IPS-18a (cell line): ENCODE measurements at regions not wholly inside any gene's neighbourhood (a gene's known extent, or its start where the extent isn't known, plus 50 kb on each side); places are given as distances from the start of the nearest gene placed in this dataset.
"Not testable (repeated sequence)": the region's sequence is repeated elsewhere in the genome, so short reads cannot be mapped to it uniquely, and the experiment has no call there.

Experiments used
- H3K27ac ChIP-seq: one replicate; pipeline ENCODE4 v1.5.1; 2013; ENCODE audit warnings: low read length
- H3K27me3 ChIP-seq: one replicate; pipeline ENCODE4 v1.6.1; 2013; ENCODE audit warnings: mild to moderate bottlenecking, low read length; ENCODE audit not compliant: control insufficient read depth, insufficient read depth
- H3K36me3 ChIP-seq: one replicate; pipeline ENCODE4 v1.6.1; 2013; ENCODE audit warnings: low read depth, low read length; ENCODE audit not compliant: control insufficient read depth
- H3K4me1 ChIP-seq: one replicate; pipeline ENCODE4 v1.6.1; 2013; ENCODE audit warnings: low read depth, low read length; ENCODE audit not compliant: control insufficient read depth
- H3K4me3 ChIP-seq: one replicate; pipeline ENCODE4 v1.5.1; 2013; ENCODE audit warnings: low read length
- H3K9ac ChIP-seq: one replicate; pipeline ENCODE4 v1.6.1; 2013; ENCODE audit warnings: mild to moderate bottlenecking, low read length, moderate library complexity
- H3K9me3 ChIP-seq: one replicate; pipeline ENCODE4 v1.6.1; 2013; ENCODE audit warnings: low read depth, low read length; ENCODE audit not compliant: control insufficient read depth

DNA sequence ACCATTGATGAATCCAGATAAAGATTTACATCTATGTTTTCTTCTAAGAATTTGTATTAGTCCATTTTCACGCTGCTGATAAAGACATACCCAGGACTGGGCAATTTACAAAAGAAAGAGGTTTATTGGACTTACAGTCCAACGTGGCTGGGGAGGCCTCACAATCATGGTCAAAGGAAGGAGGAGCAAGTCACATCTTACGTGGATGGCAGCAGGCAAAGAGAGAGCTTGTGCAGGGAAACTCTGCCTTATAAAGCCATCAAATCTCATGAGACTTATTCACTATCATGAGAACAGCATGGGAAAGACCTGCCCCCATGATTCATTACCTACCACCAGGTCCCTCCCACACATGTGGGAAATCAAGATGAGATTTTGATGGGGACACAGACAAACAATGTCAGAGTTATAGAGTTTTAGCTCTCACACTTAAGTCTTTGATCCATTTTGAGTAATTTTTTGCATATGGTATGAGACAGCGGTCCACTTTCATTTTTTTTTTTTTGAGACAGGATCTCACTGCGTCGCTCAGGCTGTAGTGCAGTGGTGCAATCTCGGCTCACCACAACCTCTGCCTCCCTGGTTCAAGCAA lies 53.5 kb upstream of the JADE2 start:
- H3K36me3 ChIP-seq, H3K27ac ChIP-seq, H3K9me3 ChIP-seq, H3K4me1 ChIP-seq, H3K9ac ChIP-seq, H3K4me3 ChIP-seq, H3K27me3 ChIP-seq: not testable (repeated sequence)

DNA sequence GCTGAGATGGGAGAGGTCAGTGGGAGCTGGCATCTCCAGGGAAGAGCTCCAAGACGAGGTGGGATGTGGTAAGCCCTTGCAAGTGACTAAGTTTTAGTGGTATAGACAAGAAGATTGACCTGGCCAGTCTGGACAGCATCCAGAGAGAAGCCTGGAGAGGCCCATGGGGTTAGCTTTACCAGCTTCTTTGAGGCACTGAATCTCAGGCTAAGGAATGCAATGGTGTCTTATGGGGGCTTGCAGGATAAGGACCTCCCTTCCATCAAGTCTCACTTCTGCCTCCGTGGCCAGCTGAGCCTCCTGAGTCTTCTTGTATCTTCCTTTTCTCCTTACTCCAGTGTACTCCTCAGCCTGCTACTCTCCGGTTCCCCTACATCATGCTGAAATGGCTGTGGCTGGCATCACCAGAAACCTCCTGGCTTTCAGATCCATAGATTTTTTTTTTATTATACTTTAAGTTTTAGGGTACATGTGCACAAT lies 56.5 kb upstream of the JADE2 start:
- no peak overlapping the region for H3K9ac ChIP-seq
- H3K27ac ChIP-seq: no peak overlapping the region
- peaks cover 8% of the 10 kb centered on the region for H3K4me1 ChIP-seq
- H3K36me3 ChIP-seq: no peaks in the 10 kb centered on the region
- H3K27me3 ChIP-seq: no peaks in the 10 kb centered on the region
- H3K4me3 ChIP-seq: no peak overlapping the region
- H3K9me3 ChIP-seq: no peaks in the 10 kb centered on the region

DNA sequence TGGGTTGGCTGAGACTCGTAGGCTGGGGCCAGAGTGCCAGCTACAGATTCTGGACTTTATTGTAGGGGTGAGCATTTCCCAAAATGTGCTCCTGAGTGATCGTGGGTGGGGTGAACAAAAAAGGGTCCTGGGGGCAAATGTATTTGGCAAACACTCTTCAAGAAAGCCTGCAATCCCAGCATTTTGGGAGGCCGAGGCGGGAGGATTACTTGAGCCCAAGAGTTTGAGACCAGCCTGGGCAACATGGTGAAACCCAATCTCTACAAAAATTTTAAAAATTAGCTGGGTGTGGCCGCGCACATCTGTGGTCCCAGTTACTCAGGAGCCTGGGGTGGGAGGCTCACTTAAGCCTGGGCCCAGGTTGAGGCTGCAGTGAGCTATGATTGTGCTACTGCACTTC lies 55.5 kb upstream of the CDKN2AIPNL start:
- no peaks in the 10 kb centered on the region for H3K9me3 ChIP-seq
- H3K4me3 ChIP-seq: peak overlapping the region; percentile 76
- no peaks in the 10 kb centered on the region for H3K36me3 ChIP-seq
- peaks cover 8% of the 10 kb centered on the region for H3K4me1 ChIP-seq
- no peaks in the 10 kb centered on the region for H3K27me3 ChIP-seq
- no peak overlapping the region for H3K9ac ChIP-seq
- H3K27ac ChIP-seq: no peak overlapping the region

GRCh38 chr5:134466241-134467069 lies 54.8 kb upstream of the CDKN2AIPNL start:
- peak overlapping the region; percentile 44 for H3K27ac ChIP-seq
- H3K9ac ChIP-seq: peak overlapping the region; percentile 82
- peak overlapping the region; percentile 76 for H3K4me3 ChIP-seq
- no peaks in the 10 kb centered on the region for H3K9me3 ChIP-seq
- H3K4me1 ChIP-seq: peaks cover 8% of the 10 kb centered on the region
- no peaks in the 10 kb centered on the region for H3K27me3 ChIP-seq
- no peaks in the 10 kb centered on the region for H3K36me3 ChIP-seq

DNA sequence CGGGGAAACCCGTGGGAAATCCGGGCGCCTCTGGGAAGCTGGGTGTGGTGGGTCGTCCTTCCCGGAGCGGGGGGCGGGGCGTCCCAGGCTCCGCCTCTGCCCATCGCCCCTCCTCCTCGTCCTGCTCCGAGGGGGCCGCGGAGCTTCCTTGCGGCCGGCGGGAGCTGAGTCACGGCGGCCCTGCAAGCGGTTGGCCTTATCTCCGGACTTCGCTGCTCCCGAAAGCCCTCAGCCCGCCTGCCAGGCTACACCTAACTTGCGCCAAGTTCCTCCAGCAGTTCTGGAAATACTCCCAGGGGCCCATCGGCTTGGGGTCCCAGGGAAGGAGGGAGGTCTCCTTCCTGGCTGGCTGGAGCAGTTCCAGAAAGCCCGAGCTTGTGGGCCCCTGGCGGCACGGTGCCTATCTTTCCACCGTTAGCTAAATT lies 54.1 kb upstream of the CDKN2AIPNL start:
- H3K27ac ChIP-seq: peak overlapping the region; percentile 44
- H3K4me1 ChIP-seq: peaks cover 8% of the 10 kb centered on the region
- H3K36me3 ChIP-seq: no peaks in the 10 kb centered on the region
- H3K9ac ChIP-seq: peak overlapping the region; percentile 82
- H3K27me3 ChIP-seq: no peaks in the 10 kb centered on the region
- H3K9me3 ChIP-seq: no peaks in the 10 kb centered on the region
- H3K4me3 ChIP-seq: peak overlapping the region; percentile 76

- H3K4me1 ChIP-seq: peaks cover 8% of the 10 kb centered on the region
- H3K9ac ChIP-seq: no peak overlapping the region
- no peaks in the 10 kb centered on the region for H3K36me3 ChIP-seq
- no peaks in the 10 kb centered on the region for H3K27me3 ChIP-seq
- H3K4me3 ChIP-seq: peak overlapping the region; percentile 76
- H3K9me3 ChIP-seq: no peaks in the 10 kb centered on the region
- H3K27ac ChIP-seq: no peak overlapping the region
Measured at GRCh38 chr5:134464988-134465815, 53.5 kb upstream of the CDKN2AIPNL start.

DNA sequence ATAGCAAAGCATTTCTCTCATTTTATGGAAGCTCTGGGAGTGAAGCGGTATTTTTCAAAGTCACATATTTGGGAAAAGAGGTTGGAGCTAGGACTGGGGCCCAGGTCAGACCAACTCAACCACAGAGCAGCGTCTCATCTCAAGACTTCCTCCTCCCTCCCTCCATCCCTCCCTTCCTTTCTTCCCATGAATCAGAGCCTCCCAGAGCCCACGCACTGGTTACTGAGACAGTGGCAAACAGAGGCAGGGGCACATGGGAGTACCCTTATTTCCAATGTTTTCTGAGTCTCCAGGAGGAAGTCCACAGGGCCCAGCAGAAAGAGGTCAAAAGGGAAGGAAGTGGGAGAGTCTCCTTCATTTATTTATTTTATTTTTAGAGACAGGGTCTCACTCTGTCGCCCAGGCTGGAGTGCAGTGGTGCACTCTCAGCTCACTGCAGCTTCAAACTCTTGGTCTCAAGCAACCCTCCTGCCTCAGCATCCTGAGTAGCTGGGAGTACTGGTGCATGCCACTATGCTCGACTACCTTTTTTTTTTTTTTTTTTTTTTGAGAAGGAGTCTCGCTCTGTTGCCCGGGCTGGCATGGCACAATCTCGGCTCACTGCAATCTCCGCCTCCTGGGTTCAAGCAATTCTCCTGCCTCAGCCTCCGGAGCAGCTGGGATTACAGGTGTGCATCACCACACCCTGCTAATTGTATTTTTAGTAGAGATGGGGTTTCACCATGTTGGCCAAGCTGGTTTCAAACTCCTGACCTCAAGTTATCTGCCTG lies 52.5 kb upstream of the CDKN2AIPNL start:
- no peak overlapping the region for H3K27ac ChIP-seq
- no peak overlapping the region for H3K4me3 ChIP-seq
- H3K4me1 ChIP-seq: peaks cover 8% of the 10 kb centered on the region

DNA sequence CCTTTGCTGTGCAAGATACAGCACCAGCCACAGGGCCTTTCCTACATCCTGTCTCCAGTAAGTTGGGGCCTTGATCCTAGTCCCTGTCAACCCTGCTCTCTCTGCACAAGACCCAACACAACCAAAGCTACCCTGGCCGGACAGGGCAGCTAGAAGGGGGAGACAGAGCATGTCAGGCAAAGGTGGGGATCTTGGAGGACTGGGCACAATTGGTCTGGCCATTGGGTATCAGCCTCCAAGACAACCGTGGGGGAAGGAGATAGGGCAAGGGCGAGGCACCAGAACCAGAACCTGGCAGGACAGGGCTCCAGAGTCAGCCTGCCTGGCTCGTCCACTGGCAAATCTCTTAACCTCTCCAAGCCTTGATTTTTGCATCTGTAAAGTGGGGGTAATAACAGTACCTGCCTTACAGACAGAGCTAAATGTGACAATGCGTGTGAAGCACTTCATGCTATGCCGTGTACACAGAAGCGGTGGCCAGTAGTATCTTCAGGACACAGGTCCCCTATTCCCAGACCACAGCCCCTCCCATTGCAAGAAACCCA lies 51.6 kb upstream of the CDKN2AIPNL start:
- Histone ChIP-seq H3K27ac (no peak overlapping the region), H3K9ac (no peak overlapping the region), H3K36me3 (no peaks in the 10 kb centered on the region), H3K4me1 (peaks cover 8% of the 10 kb centered on the region), H3K9me3 (no peaks in the 10 kb centered on the region), H3K27me3 (no peaks in the 10 kb centered on the region), H3K4me3 (no peak overlapping the region)

More for the DNA sequence above, 52.5 kb upstream of the CDKN2AIPNL start:
- no peaks in the 10 kb centered on the region for H3K36me3 ChIP-seq
- no peak overlapping the region for H3K9ac ChIP-seq
- no peaks in the 10 kb centered on the region for H3K9me3 ChIP-seq
- H3K27me3 ChIP-seq: no peaks in the 10 kb centered on the region

GRCh38 chr5:134462761-134463160 lies 51.1 kb upstream of the CDKN2AIPNL start:
- no peak overlapping the region for H3K9ac ChIP-seq
- H3K4me3 ChIP-seq: no peak overlapping the region
- H3K27me3 ChIP-seq: no peaks in the 10 kb centered on the region
- no peaks in the 10 kb centered on the region for H3K36me3 ChIP-seq
- no peaks in the 10 kb centered on the region for H3K9me3 ChIP-seq
- H3K27ac ChIP-seq: no peak overlapping the region
- H3K4me1 ChIP-seq: peaks cover 7% of the 10 kb centered on the region

DNA sequence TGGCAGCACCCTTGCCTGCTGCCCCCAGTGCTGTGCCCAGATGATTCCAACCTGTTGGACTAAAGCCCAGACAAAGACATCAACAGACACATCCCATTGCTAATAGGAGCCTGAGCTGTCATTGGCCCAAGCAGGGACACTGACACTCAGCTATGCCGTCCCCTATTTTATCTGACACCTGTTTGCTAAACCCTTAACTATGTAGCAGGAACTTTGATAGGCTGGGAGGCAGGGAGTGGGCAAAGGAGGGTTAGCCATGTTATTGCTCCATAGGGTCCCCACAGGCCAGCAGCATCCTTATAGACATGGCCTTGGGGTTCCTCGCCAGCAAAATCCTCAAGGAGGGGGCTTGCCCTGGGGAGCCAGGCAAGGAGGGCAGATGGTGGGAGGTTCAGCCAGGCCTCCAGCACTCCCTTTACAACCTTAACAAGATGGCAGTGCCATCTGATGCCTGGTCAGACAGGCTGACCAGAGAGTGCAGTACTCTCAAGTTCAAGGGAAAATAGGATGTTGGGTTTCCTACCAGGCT lies 50.4 kb upstream of the CDKN2AIPNL start:
- H3K4me3 ChIP-seq: no peak overlapping the region
- no peaks in the 10 kb centered on the region for H3K36me3 ChIP-seq
- no peaks in the 10 kb centered on the region for H3K27me3 ChIP-seq
- H3K9me3 ChIP-seq: no peaks in the 10 kb centered on the region
- no peak overlapping the region for H3K9ac ChIP-seq
- peaks cover 3% of the 10 kb centered on the region for H3K4me1 ChIP-seq
- H3K27ac ChIP-seq: no peak overlapping the region
